Ishikawa (cell line): ENCODE measurements at regions not wholly inside any gene's neighbourhood (a gene's known extent, or its start where the extent isn't known, plus 50 kb on each side); places are given as distances from the start of the nearest gene placed in this dataset.

Experiments
- CEBPB ChIP-seq: IDR thresholded peaks from 2 replicates; pipeline ENCODE4 v1.6.1; 2012
- CREB1 ChIP-seq: IDR thresholded peaks from 2 replicates; pipeline ENCODE4 v1.6.1; 2012; ENCODE audit warnings: low read depth
- EGR1 ChIP-seq: IDR thresholded peaks from 2 replicates; pipeline ENCODE4 v1.6.1; 2012
- EP300 ChIP-seq: IDR thresholded peaks from 2 replicates; pipeline ENCODE4 v1.6.1; 2012; ENCODE audit warnings: borderline replicate concordance
- FOXM1 ChIP-seq: IDR thresholded peaks from 2 replicates; pipeline ENCODE4 v1.6.1; 2012; ENCODE audit warnings: low read depth, borderline replicate concordance
- NFIC ChIP-seq: IDR thresholded peaks from 2 replicates; pipeline ENCODE4 v1.6.1; 2012
- RAD21 ChIP-seq: IDR thresholded peaks from 2 replicates; pipeline ENCODE4 v1.6.1; 2012; ENCODE audit warnings: low read depth
- TAF1 ChIP-seq: IDR thresholded peaks from 2 replicates; pipeline ENCODE4 v1.6.1; 2012; ENCODE audit warnings: low read depth, mild to moderate bottlenecking
- TCF12 ChIP-seq: IDR thresholded peaks from 2 replicates; pipeline ENCODE4 v1.6.1; 2012; ENCODE audit warnings: low read depth
- TEAD4 ChIP-seq: IDR thresholded peaks from 2 replicates; pipeline ENCODE4 v1.6.1; 2012
- YY1 ChIP-seq: IDR thresholded peaks from 2 replicates; pipeline ENCODE4 v1.6.1; 2012; ENCODE audit warnings: low read depth
- ZBTB7A ChIP-seq: IDR thresholded peaks from 2 replicates; pipeline ENCODE4 v1.6.1; 2012; ENCODE audit warnings: low read depth
- TF ChIP-seq, protein P1 (sequence below): IDR thresholded peaks from 2 replicates; pipeline ENCODE4 v1.6.1; 2012; ENCODE audit warnings: low read depth, mild to moderate bottlenecking
- TF ChIP-seq, protein P2 (sequence below): IDR thresholded peaks from 2 replicates; pipeline ENCODE4 v1.6.1; 2012
- TF ChIP-seq, protein P3 (sequence below): IDR thresholded peaks from 2 replicates; pipeline ENCODE4 v1.6.1; 2012

- TF ChIP-seq CREB1 (no peak), NFIC (no peak), CEBPB (no peak), EP300 (no peak), YY1 (no peak), TEAD4 (no peak), EGR1 (no peak), FOXM1 (no peak), TCF12 (no peak), TAF1 (no peak), ZBTB7A (no peak), RAD21 (no peak)
- TF ChIP-seq, protein P1, sequence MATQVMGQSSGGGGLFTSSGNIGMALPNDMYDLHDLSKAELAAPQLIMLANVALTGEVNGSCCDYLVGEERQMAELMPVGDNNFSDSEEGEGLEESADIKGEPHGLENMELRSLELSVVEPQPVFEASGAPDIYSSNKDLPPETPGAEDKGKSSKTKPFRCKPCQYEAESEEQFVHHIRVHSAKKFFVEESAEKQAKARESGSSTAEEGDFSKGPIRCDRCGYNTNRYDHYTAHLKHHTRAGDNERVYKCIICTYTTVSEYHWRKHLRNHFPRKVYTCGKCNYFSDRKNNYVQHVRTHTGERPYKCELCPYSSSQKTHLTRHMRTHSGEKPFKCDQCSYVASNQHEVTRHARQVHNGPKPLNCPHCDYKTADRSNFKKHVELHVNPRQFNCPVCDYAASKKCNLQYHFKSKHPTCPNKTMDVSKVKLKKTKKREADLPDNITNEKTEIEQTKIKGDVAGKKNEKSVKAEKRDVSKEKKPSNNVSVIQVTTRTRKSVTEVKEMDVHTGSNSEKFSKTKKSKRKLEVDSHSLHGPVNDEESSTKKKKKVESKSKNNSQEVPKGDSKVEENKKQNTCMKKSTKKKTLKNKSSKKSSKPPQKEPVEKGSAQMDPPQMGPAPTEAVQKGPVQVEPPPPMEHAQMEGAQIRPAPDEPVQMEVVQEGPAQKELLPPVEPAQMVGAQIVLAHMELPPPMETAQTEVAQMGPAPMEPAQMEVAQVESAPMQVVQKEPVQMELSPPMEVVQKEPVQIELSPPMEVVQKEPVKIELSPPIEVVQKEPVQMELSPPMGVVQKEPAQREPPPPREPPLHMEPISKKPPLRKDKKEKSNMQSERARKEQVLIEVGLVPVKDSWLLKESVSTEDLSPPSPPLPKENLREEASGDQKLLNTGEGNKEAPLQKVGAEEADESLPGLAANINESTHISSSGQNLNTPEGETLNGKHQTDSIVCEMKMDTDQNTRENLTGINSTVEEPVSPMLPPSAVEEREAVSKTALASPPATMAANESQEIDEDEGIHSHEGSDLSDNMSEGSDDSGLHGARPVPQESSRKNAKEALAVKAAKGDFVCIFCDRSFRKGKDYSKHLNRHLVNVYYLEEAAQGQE: no peak
- TF ChIP-seq, protein P2, sequence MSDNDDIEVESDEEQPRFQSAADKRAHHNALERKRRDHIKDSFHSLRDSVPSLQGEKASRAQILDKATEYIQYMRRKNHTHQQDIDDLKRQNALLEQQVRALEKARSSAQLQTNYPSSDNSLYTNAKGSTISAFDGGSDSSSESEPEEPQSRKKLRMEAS: no peak
- TF ChIP-seq, protein P3, sequence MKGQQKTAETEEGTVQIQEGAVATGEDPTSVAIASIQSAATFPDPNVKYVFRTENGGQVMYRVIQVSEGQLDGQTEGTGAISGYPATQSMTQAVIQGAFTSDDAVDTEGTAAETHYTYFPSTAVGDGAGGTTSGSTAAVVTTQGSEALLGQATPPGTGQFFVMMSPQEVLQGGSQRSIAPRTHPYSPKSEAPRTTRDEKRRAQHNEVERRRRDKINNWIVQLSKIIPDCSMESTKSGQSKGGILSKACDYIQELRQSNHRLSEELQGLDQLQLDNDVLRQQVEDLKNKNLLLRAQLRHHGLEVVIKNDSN: no peak
Observed at GRCh38 chr2:217206907-217207698, 347.2 kb upstream of the TNP1 start.

DNA sequence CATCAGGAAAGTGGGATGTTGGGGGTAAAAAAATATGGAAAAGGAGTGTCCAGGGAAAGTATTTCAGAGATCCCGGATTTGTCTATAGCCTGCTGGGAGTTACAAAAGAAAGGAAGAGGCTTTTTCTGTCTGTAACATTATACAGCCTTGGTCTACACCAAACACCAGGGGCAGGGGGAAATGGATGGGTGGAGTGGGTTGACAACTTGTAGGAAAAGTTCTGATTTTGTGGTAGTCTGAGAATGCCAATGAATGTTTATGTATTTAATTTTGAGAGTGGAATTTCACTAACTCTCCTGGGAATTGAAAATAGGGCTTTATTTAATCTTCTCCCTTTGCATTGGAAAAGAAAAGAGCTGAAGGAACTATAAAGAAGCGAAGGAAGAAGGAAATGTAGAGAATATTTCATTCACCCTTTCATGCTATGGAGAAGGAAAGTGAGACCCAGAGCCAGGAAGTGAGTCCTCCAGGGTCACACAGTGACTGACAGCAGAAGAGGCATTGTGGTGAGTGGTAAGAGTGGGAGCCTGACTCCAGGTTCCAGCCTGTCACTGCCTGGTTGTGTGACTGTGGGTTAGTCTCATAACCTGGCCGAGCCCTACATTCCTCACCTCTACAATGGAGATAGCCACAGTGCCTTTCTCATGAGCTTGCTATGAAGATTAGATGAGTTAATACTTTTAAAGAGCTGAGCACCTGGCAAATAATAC lies 346.3 kb upstream of the TNP1 start:
- TF ChIP-seq, protein P3: no peak
- TF ChIP-seq FOXM1 (no peak), ZBTB7A (no peak), YY1 (no peak), NFIC (no peak)
- TF ChIP-seq, protein P1: no peak

- TF ChIP-seq ZBTB7A (no peak), TAF1 (no peak), CREB1 (no peak), FOXM1 (no peak), TCF12 (no peak), EP300 (no peak), NFIC (no peak)
- TF ChIP-seq, protein P1: no peak
- TF ChIP-seq, protein P3: no peak
- TF ChIP-seq, protein P2: no peak
Observed at GRCh38 chr2:217204358-217204757, 344.5 kb upstream of the TNP1 start.
